H1 (cell line): ENCODE measurements at regions not wholly inside any gene's neighbourhood (a gene's known extent, or its start where the extent isn't known, plus 50 kb on each side); places are given as distances from the start of the nearest gene placed in this dataset.

Experiments
- CHD7 ChIP-seq: fragments of 300-600 bp; sonication (generic); IDR thresholded peaks from 2 replicates; pipeline ENCODE4 v1.7.1; 2012; ENCODE audit warnings: low read length, moderate library complexity, mild to moderate bottlenecking, inconsistent platforms; ENCODE audit not compliant: insufficient replicate concordance
- E2F6 ChIP-seq: IDR thresholded peaks from 2 replicates; pipeline ENCODE4 v1.6.1; 2012; ENCODE audit warnings: inconsistent platforms
- SP1 ChIP-seq: IDR thresholded peaks from 2 replicates; pipeline ENCODE4 v1.6.1; 2011; ENCODE audit warnings: low read depth, low read length
- SP4 ChIP-seq: IDR thresholded peaks from 2 replicates; pipeline ENCODE4 v1.6.1; 2012; ENCODE audit warnings: low read length, inconsistent platforms
- TBP ChIP-seq: IDR thresholded peaks from 2 replicates; pipeline ENCODE4 v1.6.1; 2011; ENCODE audit warnings: low read depth, low read length, improper control_type of control experiment

- TF ChIP-seq CHD7 (no peak), SP4 (no peak), TBP (no peak), SP1 (no peak), E2F6 (no peak)
These were observed 504.5 kb downstream of the FOXO1 start (continued) for GRCh38 chr13:40161931-40162330.
